CD4-positive, alpha-beta memory T cell (primary cell): ENCODE measurements at regions not wholly inside any gene's neighbourhood (a gene's known extent, or its start where the extent isn't known, plus 50 kb on each side); places are given as distances from the start of the nearest gene placed in this dataset.

ENCODE experiments used
- CTCF ChIA-PET: fragments of 350-600 bp; sonication (Branson Sonifier 250); formaldehyde crosslinking; loops from one replicate; lab custom pipeline; 2021; ENCODE audit warnings: inconsistent platforms; ENCODE audit not compliant: partially characterized antibody; lab: Charles Lee
- POLR2A ChIA-PET: fragments of 350-600 bp; sonication (Branson Sonifier 250); formaldehyde crosslinking; loops from one replicate; lab custom pipeline; 2021; ENCODE audit not compliant: partially characterized antibody; lab: Charles Lee
- DNase-seq, 5 donors: peaks; one replicate each; pipeline versions ENCODE4 v3.0.0 to v3.0.0-alpha.2; 2020 to 2022; ENCODE audit warnings: mixed read lengths in 1 of 5
- H3K27ac ChIP-seq: one replicate; pipeline ENCODE4 v1.7.0; 2013; ENCODE audit warnings: low read depth, low read length
- H3K27me3 ChIP-seq: 2 replicates; pipeline ENCODE4 v1.7.0; 2013; ENCODE audit warnings: mild to moderate bottlenecking, low read length, moderate library complexity; ENCODE audit not compliant: insufficient read depth
- H3K36me3 ChIP-seq: 2 replicates; pipeline ENCODE4 v1.7.0; 2013; ENCODE audit warnings: mild to moderate bottlenecking, low read length, moderate library complexity; ENCODE audit not compliant: insufficient read depth
- H3K4me1 ChIP-seq: 2 replicates; pipeline ENCODE4 v1.7.0; 2013; ENCODE audit warnings: mild to moderate bottlenecking, low read length, moderate library complexity; ENCODE audit not compliant: insufficient read depth
- H3K4me3 ChIP-seq, 2 donors: one replicate each; pipeline ENCODE4 v1.7.0; 2013; ENCODE audit warnings: low read length in 2 of 2, mild to moderate bottlenecking in 1 of 2
- H3K9me3 ChIP-seq, 2 donors: one replicate each; pipeline ENCODE4 v1.7.0; 2013; ENCODE audit warnings: low read length in 2 of 2, control low read depth in 1 of 2; ENCODE audit not compliant: control insufficient read depth in 1 of 2
- H3K27ac Mint-ChIP-seq, 7 donors: one replicate each; pipeline ENCODE4 v1.8.0; 2020 to 2021; ENCODE audit warnings: mixed read lengths in 7 of 7, mild to moderate bottlenecking in 6 of 7, inconsistent platforms in 3 of 7, moderate library complexity in 3 of 7
- H3K27me3 Mint-ChIP-seq, 2 donors: one replicate each; pipeline ENCODE4 v1.8.0; 2020 to 2021; ENCODE audit warnings: mixed read lengths in 2 of 2
- H3K36me3 Mint-ChIP-seq, 2 donors: one replicate each; pipeline ENCODE4 v1.8.0; 2020 to 2021; ENCODE audit warnings: mixed read lengths in 2 of 2, inconsistent platforms in 1 of 2, mild to moderate bottlenecking in 1 of 2
- H3K4me1 Mint-ChIP-seq, 4 donors: one replicate each; pipeline ENCODE4 v1.8.0; 2020 to 2021; ENCODE audit warnings: mixed read lengths in 4 of 4, mild to moderate bottlenecking in 1 of 4
- H3K4me3 Mint-ChIP-seq, 8 donors: one replicate each; pipeline ENCODE4 v1.8.0; 2020 to 2021; ENCODE audit warnings: mixed read lengths in 8 of 8, mild to moderate bottlenecking in 7 of 8, moderate library complexity in 6 of 8, inconsistent platforms in 3 of 8
- H3K9me3 Mint-ChIP-seq, 8 donors: one replicate each; pipeline ENCODE4 v1.8.0; 2020 to 2021; ENCODE audit warnings: mixed read lengths in 8 of 8, mild to moderate bottlenecking in 5 of 8, inconsistent platforms in 3 of 8, moderate library complexity in 1 of 8
- intact Hi-C: fragments of 100-400 bp; cut with micrococcal nuclease; formaldehyde crosslinking; loops from one replicate; pipeline ENCODE4 v1.15.1; 2023

DNA sequence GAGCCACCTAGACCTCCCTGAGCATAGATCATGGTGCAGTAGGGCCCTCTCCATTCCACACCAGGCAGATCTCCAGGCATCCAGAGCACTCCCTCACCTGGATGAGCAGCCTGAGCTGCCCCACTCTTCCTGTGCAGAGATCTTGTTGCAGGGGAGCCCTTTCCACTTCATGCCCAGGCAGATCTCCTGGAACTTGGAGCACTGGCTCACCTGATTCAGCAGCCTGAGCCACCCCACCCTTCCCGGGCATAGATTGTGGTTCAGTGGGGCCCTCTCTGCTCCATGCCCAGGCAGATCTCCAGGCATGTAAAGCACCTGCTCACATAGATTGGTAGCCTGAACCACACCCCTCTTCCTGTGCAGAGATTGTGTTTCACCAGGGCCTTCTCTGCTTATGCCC is 78.0 kb downstream of the SEC16B start:
- intact Hi-C loops: no loop called here
- H3K9me3 Mint-ChIP-seq: peaks cover 5 to 38% (median 21%) of the 10 kb centered on the region in 8 donors
- H3K27me3 ChIP-seq: no peaks in the 10 kb centered on the region
- POLR2A ChIA-PET: no interaction called here
- H3K36me3 ChIP-seq: no peaks in the 10 kb centered on the region
- no peaks in the 10 kb centered on the region for H3K27me3 Mint-ChIP-seq
- H3K4me3 ChIP-seq: no peak overlapping the region
- CTCF ChIA-PET: no interaction called here
- peaks cover 0 to 7% of the 10 kb centered on the region in 2 donors for H3K9me3 ChIP-seq
- H3K36me3 Mint-ChIP-seq: no peaks in the 10 kb centered on the region
- no peak overlapping the region for H3K4me3 Mint-ChIP-seq
- DNase-seq: no peak
- no peaks in the 10 kb centered on the region for H3K4me1 ChIP-seq
- no peak overlapping the region for H3K27ac ChIP-seq
- no peaks in the 10 kb centered on the region for H3K4me1 Mint-ChIP-seq
- H3K27ac Mint-ChIP-seq: no peak overlapping the region

- intact Hi-C loops: no loop called here
These were observed 79.4 kb downstream of the SEC16B start for GRCh38 chr1:177890479-177890878.

GRCh38 chr1:177884479-177885021 is 85.3 kb downstream of the SEC16B start:
- no peaks in the 10 kb centered on the region for H3K27me3 Mint-ChIP-seq
- H3K9me3 Mint-ChIP-seq: peaks cover 0 to 10% (median 4%) of the 10 kb centered on the region in 8 donors
- ChIA-PET CTCF (no interaction called here), POLR2A (no interaction called here)
- Histone ChIP-seq H3K4me3 (no peak overlapping the region), H3K4me1 (no peaks in the 10 kb centered on the region), H3K9me3 (no peaks in the 10 kb centered on the region), H3K27me3 (no peaks in the 10 kb centered on the region), H3K36me3 (no peaks in the 10 kb centered on the region), H3K27ac (no peak overlapping the region)
- intact Hi-C loops: no loop called here
- H3K27ac Mint-ChIP-seq: no peak overlapping the region
- DNase-seq: no peak
- H3K36me3 Mint-ChIP-seq: no peaks in the 10 kb centered on the region
- H3K4me1 Mint-ChIP-seq: no peaks in the 10 kb centered on the region
- H3K4me3 Mint-ChIP-seq: no peak overlapping the region

More at GRCh38 chr1:177890479-177890878, 79.4 kb downstream of the SEC16B start:
- no peaks in the 10 kb centered on the region for H3K36me3 ChIP-seq
- H3K9me3 ChIP-seq: peaks cover 0 to 7% of the 10 kb centered on the region in 2 donors
- Mint-ChIP-seq H3K4me3 (no peak overlapping the region), H3K9me3 (peaks cover 5 to 38% (median 23%) of the 10 kb centered on the region in 8 donors), H3K27me3 (no peaks in the 10 kb centered on the region), H3K36me3 (no peaks in the 10 kb centered on the region), H3K4me1 (no peaks in the 10 kb centered on the region), H3K27ac (no peak overlapping the region)
- no peaks in the 10 kb centered on the region for H3K4me1 ChIP-seq
- no peak overlapping the region for H3K4me3 ChIP-seq
- POLR2A ChIA-PET: no interaction called here
- CTCF ChIA-PET: no interaction called here
- no peaks in the 10 kb centered on the region for H3K27me3 ChIP-seq
- no peak for DNase-seq
- H3K27ac ChIP-seq: no peak overlapping the region

- H3K4me1 Mint-ChIP-seq: no peaks in the 10 kb centered on the region
- no peak overlapping the region for H3K4me3 Mint-ChIP-seq
- intact Hi-C loops: no loop called here
- no peaks in the 10 kb centered on the region for H3K36me3 Mint-ChIP-seq
- Histone ChIP-seq H3K36me3 (no peaks in the 10 kb centered on the region), H3K4me3 (no peak overlapping the region), H3K9me3 (no peaks in the 10 kb centered on the region), H3K4me1 (no peaks in the 10 kb centered on the region), H3K27me3 (no peaks in the 10 kb centered on the region), H3K27ac (no peak overlapping the region)
- CTCF ChIA-PET: no interaction called here
- DNase-seq: no peak
- H3K27me3 Mint-ChIP-seq: no peaks in the 10 kb centered on the region
- H3K9me3 Mint-ChIP-seq: peaks cover 0 to 13% (median 5%) of the 10 kb centered on the region in 8 donors
- H3K27ac Mint-ChIP-seq: no peak overlapping the region
- POLR2A ChIA-PET: no interaction called here
These were observed 86.3 kb downstream of the SEC16B start for GRCh38 chr1:177883581-177883980.

DNA sequence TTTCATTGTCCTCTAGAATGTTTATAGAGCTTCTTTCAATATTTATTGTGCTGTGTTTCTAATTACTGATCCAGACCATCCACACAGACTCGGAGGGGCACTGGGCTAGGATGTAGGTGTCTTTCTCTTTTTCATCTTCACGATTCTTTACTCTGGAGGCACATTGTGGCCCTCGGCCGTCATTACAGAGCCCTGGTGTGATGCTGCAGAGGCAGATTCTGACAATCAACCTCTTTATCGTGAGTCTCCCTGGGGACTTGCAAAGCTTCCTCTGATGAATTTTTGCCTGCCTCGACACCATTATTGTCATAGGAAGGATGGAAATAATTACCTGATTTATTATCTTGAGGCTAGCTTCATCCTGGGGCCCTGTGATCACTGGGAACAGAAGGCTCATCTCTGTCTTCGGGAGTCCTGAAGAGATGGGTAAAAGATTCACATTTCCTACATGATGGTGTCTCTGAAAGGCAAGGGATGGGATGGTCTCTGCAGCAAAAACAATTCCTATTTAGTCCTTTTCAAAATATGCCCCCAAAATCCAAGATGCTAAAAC is 89.4 kb downstream of the SEC16B start:
- H3K4me3 Mint-ChIP-seq: no peak overlapping the region
- H3K27ac Mint-ChIP-seq: no peak overlapping the region
- intact Hi-C loops: no loop called here
- H3K36me3 Mint-ChIP-seq: no peaks in the 10 kb centered on the region
- no peaks in the 10 kb centered on the region for H3K4me1 ChIP-seq
- H3K27ac ChIP-seq: no peak overlapping the region
- H3K27me3 ChIP-seq: no peaks in the 10 kb centered on the region
- H3K9me3 ChIP-seq: no peaks in the 10 kb centered on the region
- ChIA-PET POLR2A (no interaction called here), CTCF (no interaction called here)
- H3K9me3 Mint-ChIP-seq: peaks cover 0 to 13% (median 4%) of the 10 kb centered on the region in 8 donors
- no peaks in the 10 kb centered on the region for H3K36me3 ChIP-seq
- H3K4me3 ChIP-seq: no peak overlapping the region
- DNase-seq: no peak
- no peaks in the 10 kb centered on the region for H3K4me1 Mint-ChIP-seq
- no peaks in the 10 kb centered on the region for H3K27me3 Mint-ChIP-seq

DNA sequence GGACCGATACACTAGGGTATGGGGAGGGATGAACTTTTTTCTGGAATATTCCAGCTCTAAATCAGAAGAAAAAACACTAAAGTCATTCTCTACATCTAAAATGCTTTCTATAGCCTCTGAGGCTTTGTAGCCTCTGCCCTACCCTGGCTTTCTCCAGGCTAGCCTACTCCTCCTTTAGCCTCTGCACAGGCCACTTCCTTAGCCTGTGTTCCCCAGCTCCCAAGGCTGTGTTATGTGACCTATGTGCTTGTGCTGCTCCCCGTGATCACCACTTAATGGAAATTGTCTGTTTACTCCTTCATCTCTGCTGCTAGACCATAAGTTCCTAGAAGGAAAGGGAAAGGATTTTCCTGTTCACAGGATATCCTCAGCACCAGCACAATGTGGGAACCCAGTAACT is 92.8 kb downstream of the SEC16B start:
- CTCF ChIA-PET: no interaction called here
- H3K36me3 ChIP-seq: no peaks in the 10 kb centered on the region
- DNase-seq: no peak
- H3K9me3 Mint-ChIP-seq: peaks cover 0 to 12% (median 5%) of the 10 kb centered on the region in 8 donors
- no peaks in the 10 kb centered on the region for H3K27me3 ChIP-seq
- POLR2A ChIA-PET: no interaction called here
- peak overlapping the region in 1 of 7 donors; percentile 49 for H3K27ac Mint-ChIP-seq
- no peaks in the 10 kb centered on the region for H3K36me3 Mint-ChIP-seq
- no peak overlapping the region for H3K27ac ChIP-seq
- H3K9me3 ChIP-seq: no peaks in the 10 kb centered on the region
- H3K27me3 Mint-ChIP-seq: no peaks in the 10 kb centered on the region
- intact Hi-C loops: no loop called here
- no peaks in the 10 kb centered on the region for H3K4me1 ChIP-seq
- no peak overlapping the region for H3K4me3 Mint-ChIP-seq
- H3K4me3 ChIP-seq: no peak overlapping the region
- no peaks in the 10 kb centered on the region for H3K4me1 Mint-ChIP-seq

DNA sequence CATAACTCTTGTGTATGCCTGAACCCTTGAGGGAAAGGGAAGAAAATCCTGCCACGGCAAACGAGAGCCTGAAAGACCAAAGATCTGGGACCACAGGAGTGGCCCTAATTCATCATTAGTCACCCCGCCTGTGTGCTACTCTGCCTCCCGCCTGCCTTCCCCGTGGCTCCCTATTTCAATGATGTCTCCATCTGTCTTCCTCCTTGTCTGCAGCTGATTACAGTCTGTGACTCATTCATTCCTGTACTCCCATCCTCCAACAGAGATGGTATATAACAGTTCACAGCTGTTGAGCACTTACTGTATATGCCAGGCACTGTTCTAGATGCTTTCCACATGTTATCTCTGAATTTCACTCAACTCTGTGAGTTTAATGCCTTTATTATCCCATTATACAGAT is 96.6 kb downstream of the SEC16B start:
- Histone ChIP-seq H3K36me3 (no peaks in the 10 kb centered on the region), H3K9me3 (no peaks in the 10 kb centered on the region), H3K4me3 (no peak overlapping the region), H3K4me1 (no peaks in the 10 kb centered on the region), H3K27ac (no peak overlapping the region), H3K27me3 (no peaks in the 10 kb centered on the region)
- Mint-ChIP-seq H3K27me3 (no peaks in the 10 kb centered on the region), H3K4me3 (no peak overlapping the region), H3K4me1 (no peaks in the 10 kb centered on the region), H3K36me3 (no peaks in the 10 kb centered on the region), H3K27ac (no peak overlapping the region), H3K9me3 (peaks cover 0 to 10% (median 6%) of the 10 kb centered on the region in 8 donors)
- POLR2A ChIA-PET: no interaction called here
- no peak for DNase-seq
- intact Hi-C loops: no loop called here
- CTCF ChIA-PET: no interaction called here
